IMR-90 (cell line): ENCODE measurements at regions not wholly inside any gene's neighbourhood (a gene's known extent, or its start where the extent isn't known, plus 50 kb on each side); places are given as distances from the start of the nearest gene placed in this dataset.
"Not testable (repeated sequence)": the region's sequence is repeated elsewhere in the genome, so short reads cannot be mapped to it uniquely, and the experiment has no call there.

ENCODE experiments used
- ATAC-seq: fragments of 200-7000 bp; cut with Tn5 transposase; 2 replicates; pipeline ENCODE4 v1.9.1; 2020; ENCODE audit warnings: low read depth, mild to moderate bottlenecking, moderate library complexity
- BruUV-seq: library from RNA; stranded (reverse); fragments of 400-500 nt; replicated peaks from 2 replicates; lab custom pipeline; 2021; lab: Mats Ljungman, UMichigan
- CTCF ChIA-PET: fragments of 300-600 bp; formaldehyde crosslinking; extraction: SDS; loops from one replicate; lab custom pipeline; 2021; ENCODE audit warnings: antibody characterized with exemption; lab: Yijun Ruan, JAX
- POLR2A ChIA-PET: fragments of 300-600 bp; sonication (Branson Sonifier 250); formaldehyde crosslinking; loops from one replicate; lab custom pipeline; 2022; ENCODE audit warnings: antibody characterized with exemption; ENCODE audit not compliant: unreplicated experiment; lab: Charles Lee
- DNase-seq: peaks from one replicate; pipeline ENCODE4 v3.0.0; 2013
- H2AFZ ChIP-seq: replicated peaks from 2 replicates; pipeline ENCODE3; 2013; ENCODE audit warnings: low read length, mild to moderate bottlenecking; ENCODE audit not compliant: poor library complexity
- H2AK5ac ChIP-seq: 2 replicates; pipeline ENCODE4 v1.6.1; 2013; ENCODE audit warnings: low read depth, low read length, inconsistent platforms
- H2AK9ac ChIP-seq: replicated peaks from 2 replicates; pipeline ENCODE3; 2013; ENCODE audit warnings: mild to moderate bottlenecking, low read depth, low read length, moderate library complexity; ENCODE audit not compliant: poor library complexity
- H2BK120ac ChIP-seq: 2 replicates; pipeline ENCODE4 v1.6.1; 2013; ENCODE audit warnings: low read depth, low read length, inconsistent platforms
- H2BK15ac ChIP-seq: 3 replicates; pipeline ENCODE4 v1.6.1; 2013; ENCODE audit warnings: low read depth, low read length, inconsistent platforms
- H2BK20ac ChIP-seq: 2 replicates; pipeline ENCODE4 v1.6.1; 2013; ENCODE audit warnings: low read depth, mild to moderate bottlenecking, inconsistent platforms, low read length, moderate library complexity
- H2BK5ac ChIP-seq: 2 replicates; pipeline ENCODE4 v1.6.1; 2013; ENCODE audit warnings: mild to moderate bottlenecking, low read depth, low read length, inconsistent platforms; ENCODE audit not compliant: poor library complexity, severe bottlenecking
- H3K14ac ChIP-seq: replicated peaks from 2 replicates; pipeline ENCODE4 v1.6.1; 2013; ENCODE audit warnings: low read depth, low read length, inconsistent platforms
- H3K18ac ChIP-seq: 2 replicates; pipeline ENCODE4 v1.6.1; 2013; ENCODE audit warnings: low read depth, low read length, control low read depth
- H3K23ac ChIP-seq: 2 replicates; pipeline ENCODE4 v1.6.1; 2013; ENCODE audit warnings: low read depth, low read length, inconsistent platforms
- H3K27ac ChIP-seq: 2 replicates; pipeline ENCODE4 v1.5.1; 2013; ENCODE audit warnings: mild to moderate bottlenecking, control low read depth, low read length; ENCODE audit not compliant: insufficient read depth
- H3K27me3 ChIP-seq: 2 replicates; pipeline ENCODE4 v1.6.1; 2013; ENCODE audit warnings: low read length; ENCODE audit not compliant: control insufficient read depth, insufficient read depth
- H3K36me3 ChIP-seq: 2 replicates; pipeline ENCODE4 v1.6.1; 2013; ENCODE audit warnings: low read length, mixed read lengths; ENCODE audit not compliant: control insufficient read depth, insufficient read depth
- H3K4ac ChIP-seq: 2 replicates; pipeline ENCODE4 v1.6.1; 2013; ENCODE audit warnings: low read depth, low read length, inconsistent platforms
- H3K4me1 ChIP-seq: 2 replicates; pipeline ENCODE4 v1.6.1; 2013; ENCODE audit warnings: low read length, mixed read lengths; ENCODE audit not compliant: control insufficient read depth, insufficient read depth
- H3K4me2 ChIP-seq: 2 replicates; pipeline ENCODE4 v1.6.1; 2013; ENCODE audit warnings: low read depth, mild to moderate bottlenecking, control low read depth, low read length, moderate library complexity
- H3K4me3 ChIP-seq: 2 replicates; pipeline ENCODE4 v1.5.1; 2013; ENCODE audit warnings: low read depth, mild to moderate bottlenecking, control low read depth, low read length, moderate library complexity; ENCODE audit not compliant: insufficient read depth
- H3K56ac ChIP-seq: 2 replicates; pipeline ENCODE4 v1.6.1; 2013; ENCODE audit warnings: low read length, inconsistent platforms; ENCODE audit not compliant: insufficient read depth; ENCODE audit errors: extremely low read depth
- H3K79me1 ChIP-seq, 2 experiments: 2 replicates each; pipeline ENCODE4 v1.6.1; 2013; ENCODE audit warnings: low read length in 2 of 2, inconsistent platforms in 1 of 2, low read depth in 1 of 2
- H3K9ac ChIP-seq: 2 replicates; pipeline ENCODE4 v1.6.1; 2013; ENCODE audit warnings: low read depth, low read length, control low read depth
- H3K9me1 ChIP-seq: 2 replicates; pipeline ENCODE4 v1.6.1; 2013; ENCODE audit warnings: low read length, inconsistent platforms; ENCODE audit not compliant: insufficient read depth
- H3K9me3 ChIP-seq: 2 replicates; pipeline ENCODE4 v1.6.1; 2013; ENCODE audit warnings: low read length; ENCODE audit not compliant: control insufficient read depth, insufficient read depth
- H4K20me1 ChIP-seq: 2 replicates; pipeline ENCODE4 v1.6.1; 2013; ENCODE audit warnings: low read length, inconsistent platforms; ENCODE audit not compliant: insufficient read depth
- H4K5ac ChIP-seq: 2 replicates; pipeline ENCODE4 v1.6.1; 2013; ENCODE audit warnings: mild to moderate bottlenecking, low read depth, low read length, control low read depth
- H4K8ac ChIP-seq, 2 experiments: 2 replicates each; pipeline ENCODE4 v1.6.1; 2013; ENCODE audit warnings: low read depth in 2 of 2, low read length in 2 of 2, control low read depth in 1 of 2, inconsistent platforms in 1 of 2
- H4K91ac ChIP-seq: 2 replicates; pipeline ENCODE4 v1.6.1; 2013; ENCODE audit warnings: low read depth, low read length, inconsistent platforms; ENCODE audit not compliant: insufficient read depth
- BHLHE40 ChIP-seq: fragments of 150-350 bp; IDR thresholded peaks from 2 replicates; pipeline ENCODE4 v1.6.1; 2016; ENCODE audit warnings: mild to moderate bottlenecking, low read depth, low read length
- CEBPB ChIP-seq: IDR thresholded peaks from 2 replicates; pipeline ENCODE4 v1.6.1; 2012; ENCODE audit warnings: low read depth, low read length, improper control_type of control experiment
- MAFK ChIP-seq: IDR thresholded peaks from 2 replicates; pipeline ENCODE4 v1.6.1; 2012; ENCODE audit warnings: low read depth, low read length, improper control_type of control experiment
- MAZ ChIP-seq: IDR thresholded peaks from 2 replicates; pipeline ENCODE4 v1.6.1; 2012; ENCODE audit warnings: low read depth, mild to moderate bottlenecking, low read length, improper control_type of control experiment, moderate library complexity, borderline replicate concordance
- NFE2L2 ChIP-seq: fragments of 150-350 bp; IDR thresholded peaks from 2 replicates; pipeline ENCODE4 v1.6.1; 2016; ENCODE audit warnings: low read depth, mild to moderate bottlenecking, low read length
- RAD21 ChIP-seq: IDR thresholded peaks from 2 replicates; pipeline ENCODE4 v1.6.1; 2012; ENCODE audit warnings: low read length, improper control_type of control experiment
- RCOR1 ChIP-seq: IDR thresholded peaks from 2 replicates; pipeline ENCODE4 v1.6.1; 2012; ENCODE audit warnings: mild to moderate bottlenecking, low read length, improper control_type of control experiment; ENCODE audit not compliant: insufficient replicate concordance
- RFX5 ChIP-seq: IDR thresholded peaks from 2 replicates; pipeline ENCODE4 v1.8.0; 2012; ENCODE audit warnings: low read depth, mild to moderate bottlenecking, low read length, moderate library complexity
- whole genome bisulfite sequencing, 2 experiments: methylation state at CpG; one replicate each; pipeline versions ENCODE4 v1.1.5 to v1.1.7; 2013; ENCODE audit warnings: missing lambda C conversion rate in 2 of 2; ENCODE audit not compliant: insufficient read length in 1 of 2; ENCODE audit errors: extremely low coverage in 2 of 2; 5-methylcytosine and 5-hydroxymethylcytosine counted together
- dilution Hi-C: fragments of 300-500 bp; cut with HindIII; formaldehyde crosslinking; loops from one replicate; pipeline ENCODE4 v1.14.3; 2018; ENCODE audit warnings: low sequenced_read_pairs; ENCODE audit not compliant: unreplicated experiment
- in situ Hi-C: fragments of 300-500 bp; cut with MboI; formaldehyde crosslinking; loops from 3 replicates; pipeline ENCODE4 v1.14.3; 2019; ENCODE audit warnings: low sequenced_read_pairs, inconsistent platforms, mixed read lengths
- intact Hi-C: fragments of 100-400 bp; cut with micrococcal nuclease; formaldehyde crosslinking; loops from 2 replicates; pipeline ENCODE4 v1.10.0; 2022
- TF ChIP-seq, protein P1 (sequence below): fragments of 150-350 bp; IDR thresholded peaks from 2 replicates; pipeline ENCODE4 v1.6.1; 2017; ENCODE audit warnings: mild to moderate bottlenecking, antibody characterized with exemption, low read length, low read depth

DNA sequence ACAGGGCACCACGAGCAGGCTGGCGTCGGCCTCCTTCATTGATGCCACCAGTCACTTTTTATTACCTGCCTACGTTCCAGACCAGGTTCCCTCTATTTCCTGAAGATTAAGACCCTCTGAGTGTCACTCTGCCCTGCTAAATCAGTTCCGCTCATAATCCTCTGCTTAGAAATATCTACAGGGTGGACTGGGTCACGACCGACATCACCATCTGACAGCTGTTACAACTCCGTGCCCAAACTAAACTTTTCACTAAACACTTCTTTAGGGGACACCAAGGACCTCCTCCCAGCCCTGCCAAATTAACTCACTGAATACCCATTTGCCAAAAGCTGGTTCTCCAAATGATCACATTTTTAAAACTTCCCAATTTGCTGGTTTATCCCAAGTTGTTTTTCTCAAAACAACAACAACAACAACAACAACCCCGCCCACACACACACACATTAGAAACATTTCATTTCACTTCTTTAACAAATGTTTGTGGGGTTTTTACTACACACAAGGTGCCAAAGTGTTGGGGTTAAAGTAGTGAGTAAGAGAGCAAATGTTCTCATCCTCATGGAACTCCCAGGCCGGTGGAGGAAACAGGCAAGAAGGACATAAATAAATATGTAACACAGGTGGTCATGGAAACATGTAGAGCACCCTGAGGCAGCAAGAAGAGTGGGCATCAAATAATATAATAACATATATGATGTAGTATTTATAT is 72.0 kb upstream of the PEG3 start:
- Histone ChIP-seq H3K4ac (no peak overlapping the region), H3K4me1 (no peaks in the 10 kb centered on the region), H2AFZ (no peak overlapping the region), H3K9me3 (peaks cover 38% of the 10 kb centered on the region), H3K18ac (no peak overlapping the region), H3K79me1 (no peaks in the 10 kb centered on the region), H4K8ac (no peak overlapping the region), H3K9ac (no peak overlapping the region), H2BK120ac (no peak overlapping the region), H3K56ac (no peak overlapping the region), H4K20me1 (no peaks in the 10 kb centered on the region), H2AK9ac (no peak overlapping the region), H3K9me1 (no peaks in the 10 kb centered on the region), H2AK5ac (no peak overlapping the region), H2BK5ac (no peak overlapping the region), H3K23ac (no peak overlapping the region), H3K27me3 (no peaks in the 10 kb centered on the region), H4K91ac (no peak overlapping the region), H3K36me3 (no peaks in the 10 kb centered on the region), H2BK15ac (no peak overlapping the region), H3K27ac (no peak overlapping the region), H3K4me3 (no peak overlapping the region), H3K4me2 (no peak overlapping the region), H3K14ac (no peak overlapping the region), H4K5ac (no peak overlapping the region), H2BK20ac (no peak overlapping the region)
- ChIA-PET CTCF (no interaction called here), POLR2A (no interaction called here)
- intact Hi-C loops = no loop called here
- ATAC-seq = no peak
- no TSS peak for BruUV-seq
- dilution Hi-C loops = no loop called here
- in situ Hi-C loops = no loop called here
- TF ChIP-seq RFX5 (no peak), MAZ (no peak), BHLHE40 (no peak), RCOR1 (no peak), NFE2L2 (no peak), RAD21 (no peak), MAFK (no peak), CEBPB (no peak)
- TF ChIP-seq, protein P1, sequence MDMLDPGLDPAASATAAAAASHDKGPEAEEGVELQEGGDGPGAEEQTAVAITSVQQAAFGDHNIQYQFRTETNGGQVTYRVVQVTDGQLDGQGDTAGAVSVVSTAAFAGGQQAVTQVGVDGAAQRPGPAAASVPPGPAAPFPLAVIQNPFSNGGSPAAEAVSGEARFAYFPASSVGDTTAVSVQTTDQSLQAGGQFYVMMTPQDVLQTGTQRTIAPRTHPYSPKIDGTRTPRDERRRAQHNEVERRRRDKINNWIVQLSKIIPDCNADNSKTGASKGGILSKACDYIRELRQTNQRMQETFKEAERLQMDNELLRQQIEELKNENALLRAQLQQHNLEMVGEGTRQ = no peak
- WGBS, 2 experiments = 38% methylated on average over 2 of the region's 10 CpGs; no CpG with 5 or more reads in 1 of the 2 experiments
- DNase-seq = no peak

DNA sequence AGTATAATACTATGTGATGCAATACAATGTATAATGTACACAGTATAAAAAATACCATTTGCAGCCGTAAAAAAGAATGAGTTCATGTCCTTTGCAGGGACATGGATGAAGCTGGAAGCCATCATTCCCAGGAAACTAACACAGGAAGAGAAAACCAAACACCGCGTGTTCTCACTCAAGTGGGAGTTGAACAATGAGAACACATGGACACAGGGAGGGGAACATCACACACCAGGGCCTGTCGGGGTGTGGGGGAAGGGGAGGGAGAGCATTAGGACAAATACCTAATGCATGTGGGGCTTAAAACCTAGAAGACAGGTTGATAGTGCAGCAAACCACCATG is 72.6 kb upstream of the PEG3 start:
- CTCF ChIA-PET, H4K91ac ChIP-seq: not testable (repeated sequence)
- no CpG with 5 or more reads among the region's 4 CpGs for whole genome bisulfite sequencing, 2 experiments

More for the DNA sequence above, 72.6 kb upstream of the PEG3 start:
- H2AK5ac ChIP-seq, H3K56ac ChIP-seq, H2AFZ ChIP-seq, H3K18ac ChIP-seq, H3K9ac ChIP-seq, H3K23ac ChIP-seq, H3K27me3 ChIP-seq, intact Hi-C loops, H3K14ac ChIP-seq, H3K4me2 ChIP-seq, H2BK120ac ChIP-seq, H4K5ac ChIP-seq, H2BK20ac ChIP-seq, H3K9me1 ChIP-seq, ATAC-seq, BruUV-seq, H4K8ac ChIP-seq, DNase-seq, H3K4me1 ChIP-seq, H2AK9ac ChIP-seq, H2BK15ac ChIP-seq, H3K79me1 ChIP-seq, POLR2A ChIA-PET, H3K4me3 ChIP-seq, H3K36me3 ChIP-seq, dilution Hi-C loops, H3K27ac ChIP-seq, in situ Hi-C loops, H2BK5ac ChIP-seq, H4K20me1 ChIP-seq, H3K4ac ChIP-seq: not testable (repeated sequence)
- peaks cover 34% of the 10 kb centered on the region for H3K9me3 ChIP-seq
